ENCODE measurements at regions not wholly inside any gene's neighbourhood (a gene's known extent, or its start where the extent isn't known, plus 50 kb on each side); places are given as distances from the start of the nearest gene placed in this dataset.
"Not testable (repeated sequence)": the region's sequence is repeated elsewhere in the genome, so short reads cannot be mapped to it uniquely, and the experiment has no call there.

GRCh38 chr12:97711392-97711791, 248.8 kb downstream of the RMST start:
- Histone ChIP-seq H3K4me1 (ENCODE audit: control extremely low read depth in 1 of 4, control insufficient read depth in 4 of 4, insufficient read depth in 4 of 4, low read length in 3 of 4) (no peaks in the 10 kb centered on the region), H3K9me3 (ENCODE audit: control extremely low read depth in 1 of 5, control insufficient read depth in 4 of 5, insufficient read depth in 2 of 5, low read depth in 1 of 5, low read length in 4 of 5) (no peaks in the 10 kb centered on the region), H3K27me3 (replicated peaks in 2 of 5; ENCODE audit: control insufficient read depth in 4 of 5, insufficient read depth in 5 of 5, low read length in 4 of 5) (no peaks in the 10 kb centered on the region), H3K36me3 (ENCODE audit: control insufficient read depth in 4 of 4, insufficient read depth in 4 of 4, low read length in 3 of 4) (no peaks in the 10 kb centered on the region), H3K27ac (ENCODE audit: insufficient read depth in 1 of 2, low read depth in 1 of 2, low read length in 2 of 2, poor library complexity in 1 of 2, severe bottlenecking in 2 of 2) (no peak overlapping the region), H3K4me3 (ENCODE audit: control insufficient read depth in 1 of 7, extremely low read depth in 1 of 7, insufficient read depth in 4 of 7, low read depth in 2 of 7, low read length in 6 of 7) (no peak overlapping the region)
- POLR2A ChIA-PET, result no interaction called here
- CTCF ChIA-PET, result no interaction called here
- DNase-seq, result no peak
- WGBS (ENCODE audit: insufficient coverage), result 100% methylated on average over 1 of the region's 1 CpG

DNA sequence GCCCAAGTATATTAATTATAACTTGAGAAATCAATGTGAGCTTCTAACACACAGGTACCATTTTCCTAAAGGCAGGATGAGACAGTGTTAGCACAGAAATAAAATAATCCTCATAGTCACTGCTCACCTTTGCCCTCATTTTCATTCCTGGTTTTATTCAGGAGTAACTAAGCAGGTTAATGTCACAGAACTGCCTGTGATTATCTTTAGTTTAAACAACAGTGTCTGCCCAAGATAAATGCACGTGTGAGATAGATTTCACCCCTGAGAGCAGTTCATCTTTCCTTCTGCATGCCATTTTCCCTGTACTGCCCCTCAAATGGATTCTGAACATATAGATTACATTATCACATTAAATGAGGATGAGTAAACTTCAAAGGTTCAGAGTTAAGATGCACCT, 250.7 kb downstream of the RMST start:
- WGBS (ENCODE audit: insufficient coverage), result no CpG with 5 or more reads among the region's 1 CpG
- no peaks in the 10 kb centered on the region for H3K4me1 ChIP-seq (ENCODE audit: control extremely low read depth in 1 of 4, control insufficient read depth in 4 of 4, insufficient read depth in 4 of 4, low read length in 3 of 4)
- no peaks in the 10 kb centered on the region for H3K36me3 ChIP-seq (ENCODE audit: control insufficient read depth in 4 of 4, insufficient read depth in 4 of 4, low read length in 3 of 4)
- no peaks in the 10 kb centered on the region for H3K9me3 ChIP-seq (ENCODE audit: control extremely low read depth in 1 of 5, control insufficient read depth in 4 of 5, insufficient read depth in 2 of 5, low read depth in 1 of 5, low read length in 4 of 5)
- POLR2A ChIA-PET, result no interaction called here
- CTCF ChIA-PET, result no interaction called here
- DNase-seq, result no peak
- no peak overlapping the region for H3K27ac ChIP-seq (ENCODE audit: insufficient read depth in 1 of 2, low read depth in 1 of 2, low read length in 2 of 2, poor library complexity in 1 of 2, severe bottlenecking in 2 of 2)
- no peaks in the 10 kb centered on the region for H3K27me3 ChIP-seq (replicated peaks in 2 of 5; ENCODE audit: control insufficient read depth in 4 of 5, insufficient read depth in 5 of 5, low read length in 4 of 5)
- H3K4me3 ChIP-seq (ENCODE audit: control insufficient read depth in 1 of 7, extremely low read depth in 1 of 7, insufficient read depth in 4 of 7, low read depth in 2 of 7, low read length in 6 of 7), result no peak overlapping the region

- Histone ChIP-seq H3K36me3 (ENCODE audit: control insufficient read depth in 4 of 4, insufficient read depth in 4 of 4, low read length in 3 of 4) (no peaks in the 10 kb centered on the region), H3K27ac (ENCODE audit: insufficient read depth in 1 of 2, low read depth in 1 of 2, low read length in 2 of 2, poor library complexity in 1 of 2, severe bottlenecking in 2 of 2) (no peak overlapping the region), H3K4me1 (ENCODE audit: control extremely low read depth in 1 of 4, control insufficient read depth in 4 of 4, insufficient read depth in 4 of 4, low read length in 3 of 4) (no peaks in the 10 kb centered on the region), H3K4me3 (ENCODE audit: control insufficient read depth in 1 of 7, extremely low read depth in 1 of 7, insufficient read depth in 4 of 7, low read depth in 2 of 7, low read length in 6 of 7) (no peak overlapping the region), H3K9me3 (ENCODE audit: control extremely low read depth in 1 of 5, control insufficient read depth in 4 of 5, insufficient read depth in 2 of 5, low read depth in 1 of 5, low read length in 4 of 5) (no peaks in the 10 kb centered on the region), H3K27me3 (replicated peaks in 2 of 5; ENCODE audit: control insufficient read depth in 4 of 5, insufficient read depth in 5 of 5, low read length in 4 of 5) (no peaks in the 10 kb centered on the region)
- WGBS (ENCODE audit: insufficient coverage), result 92% methylated on average over 2 of the region's 4 CpGs
- ChIA-PET CTCF (no interaction called here), POLR2A (no interaction called here)
- no peak for DNase-seq
Observed at GRCh38 chr12:97714107-97714563, 251.5 kb downstream of the RMST start.

- Histone ChIP-seq H3K27ac (ENCODE audit: insufficient read depth in 1 of 2, low read depth in 1 of 2, low read length in 2 of 2, poor library complexity in 1 of 2, severe bottlenecking in 2 of 2) (no peak overlapping the region), H3K4me3 (ENCODE audit: control insufficient read depth in 1 of 7, extremely low read depth in 1 of 7, insufficient read depth in 4 of 7, low read depth in 2 of 7, low read length in 6 of 7) (no peak overlapping the region), H3K9me3 (ENCODE audit: control extremely low read depth in 1 of 5, control insufficient read depth in 4 of 5, insufficient read depth in 2 of 5, low read depth in 1 of 5, low read length in 4 of 5) (no peaks in the 10 kb centered on the region), H3K36me3 (ENCODE audit: control insufficient read depth in 4 of 4, insufficient read depth in 4 of 4, low read length in 3 of 4) (no peaks in the 10 kb centered on the region), H3K27me3 (replicated peaks in 2 of 5; ENCODE audit: control insufficient read depth in 4 of 5, insufficient read depth in 5 of 5, low read length in 4 of 5) (no peaks in the 10 kb centered on the region), H3K4me1 (ENCODE audit: control extremely low read depth in 1 of 4, control insufficient read depth in 4 of 4, insufficient read depth in 4 of 4, low read length in 3 of 4) (no peaks in the 10 kb centered on the region)
- 50% methylated on average over 1 of the region's 1 CpG for WGBS (ENCODE audit: insufficient coverage)
- POLR2A ChIA-PET, result no interaction called here
- no peak for DNase-seq
- CTCF ChIA-PET, result no interaction called here
Observed at GRCh38 chr12:97716356-97716755, 253.8 kb downstream of the RMST start.

GRCh38 chr12:97723801-97724200, 261.2 kb downstream of the RMST start:
- H3K36me3 ChIP-seq (ENCODE audit: control insufficient read depth in 4 of 4, insufficient read depth in 4 of 4, low read length in 3 of 4); H3K27me3 ChIP-seq (replicated peaks in 2 of 5; ENCODE audit: control insufficient read depth in 4 of 5, insufficient read depth in 5 of 5, low read length in 4 of 5); H3K9me3 ChIP-seq (ENCODE audit: control extremely low read depth in 1 of 5, control insufficient read depth in 4 of 5, insufficient read depth in 2 of 5, low read depth in 1 of 5, low read length in 4 of 5); H3K4me3 ChIP-seq (ENCODE audit: control insufficient read depth in 1 of 7, extremely low read depth in 1 of 7, insufficient read depth in 4 of 7, low read depth in 2 of 7, low read length in 6 of 7); H3K27ac ChIP-seq (ENCODE audit: insufficient read depth in 1 of 2, low read depth in 1 of 2, low read length in 2 of 2, poor library complexity in 1 of 2, severe bottlenecking in 2 of 2); POLR2A ChIA-PET; DNase-seq; CTCF ChIA-PET; H3K4me1 ChIP-seq (ENCODE audit: control extremely low read depth in 1 of 4, control insufficient read depth in 4 of 4, insufficient read depth in 4 of 4, low read length in 3 of 4): not testable (repeated sequence)
- 98% methylated on average over 17 of the region's 22 CpGs for WGBS (ENCODE audit: insufficient coverage)

DNA sequence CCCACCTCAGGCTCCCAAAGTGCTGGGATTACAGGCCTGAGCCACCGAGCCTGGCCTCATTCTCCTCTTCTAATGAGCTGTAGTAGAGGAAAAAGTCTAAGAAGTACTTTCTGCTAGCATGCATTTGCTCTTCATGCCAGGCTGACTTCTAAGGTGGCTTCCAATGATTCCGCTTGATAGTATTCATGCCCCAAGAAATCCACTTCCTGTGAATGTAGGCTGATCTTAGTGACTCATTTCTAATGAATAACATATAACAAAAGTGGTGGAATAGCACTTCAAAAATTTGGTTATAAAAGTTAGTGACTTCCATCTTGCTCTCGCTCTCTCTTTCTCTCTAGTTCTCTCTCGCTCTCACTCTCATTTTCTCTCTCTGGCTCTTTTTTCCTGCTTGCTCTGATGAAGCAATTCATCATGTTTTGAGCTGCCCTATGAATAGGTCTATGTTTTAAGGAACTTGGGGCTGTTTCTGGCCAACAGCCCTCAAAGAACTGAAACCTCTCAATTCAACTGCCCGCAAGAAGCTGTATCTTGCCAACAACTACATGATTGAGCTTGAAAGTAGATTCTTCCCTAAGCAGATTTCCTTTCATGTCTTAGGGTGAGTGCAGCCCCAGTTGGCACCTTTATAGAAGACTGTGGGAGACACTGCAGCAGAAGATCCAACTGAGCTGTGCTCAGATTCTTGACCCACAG, 282.9 kb downstream of the RMST start:
- CTCF ChIA-PET, result no interaction called here
- no peaks in the 10 kb centered on the region for H3K36me3 ChIP-seq (ENCODE audit: control insufficient read depth in 4 of 4, insufficient read depth in 4 of 4, low read length in 3 of 4)
- no peaks in the 10 kb centered on the region for H3K27me3 ChIP-seq (replicated peaks in 2 of 5; ENCODE audit: control insufficient read depth in 4 of 5, insufficient read depth in 5 of 5, low read length in 4 of 5)
- H3K9me3 ChIP-seq (ENCODE audit: control extremely low read depth in 1 of 5, control insufficient read depth in 4 of 5, insufficient read depth in 2 of 5, low read depth in 1 of 5, low read length in 4 of 5), result no peaks in the 10 kb centered on the region
- no peaks in the 10 kb centered on the region for H3K4me1 ChIP-seq (ENCODE audit: control extremely low read depth in 1 of 4, control insufficient read depth in 4 of 4, insufficient read depth in 4 of 4, low read length in 3 of 4)
- WGBS (ENCODE audit: insufficient coverage), result 75% methylated on average over 1 of the region's 5 CpGs
- H3K4me3 ChIP-seq (ENCODE audit: control insufficient read depth in 1 of 7, extremely low read depth in 1 of 7, insufficient read depth in 4 of 7, low read depth in 2 of 7, low read length in 6 of 7), result no peak overlapping the region
- POLR2A ChIA-PET, result no interaction called here
- no peak overlapping the region for H3K27ac ChIP-seq (ENCODE audit: insufficient read depth in 1 of 2, low read depth in 1 of 2, low read length in 2 of 2, poor library complexity in 1 of 2, severe bottlenecking in 2 of 2)
- DNase-seq, result no peak

DNA sequence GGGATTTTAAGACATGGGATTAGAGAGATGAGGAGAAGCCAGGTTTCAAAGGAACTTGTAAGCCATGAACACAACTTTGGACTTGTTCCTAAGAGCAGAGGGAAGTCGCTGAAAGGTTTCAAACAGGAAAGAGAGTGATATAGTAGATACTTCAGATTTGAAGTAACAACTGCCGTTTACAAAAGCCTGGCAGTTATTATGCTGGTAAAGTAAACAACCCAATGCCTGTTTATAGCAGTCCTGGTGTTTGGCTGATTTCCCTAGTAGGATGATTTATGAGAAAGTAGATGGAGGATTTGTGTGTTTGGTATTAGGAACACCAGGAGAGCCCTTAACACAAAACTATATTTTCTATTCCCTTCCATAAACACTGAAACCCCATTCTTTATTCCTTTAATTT, 285.7 kb downstream of the RMST start:
- WGBS (ENCODE audit: insufficient coverage), result 5% methylated on average over 2 of the region's 2 CpGs
- ChIA-PET CTCF (no interaction called here), POLR2A (no interaction called here)
- Histone ChIP-seq H3K36me3 (ENCODE audit: control insufficient read depth in 4 of 4, insufficient read depth in 4 of 4, low read length in 3 of 4) (no peaks in the 10 kb centered on the region), H3K9me3 (ENCODE audit: control extremely low read depth in 1 of 5, control insufficient read depth in 4 of 5, insufficient read depth in 2 of 5, low read depth in 1 of 5, low read length in 4 of 5) (no peaks in the 10 kb centered on the region), H3K4me1 (ENCODE audit: control extremely low read depth in 1 of 4, control insufficient read depth in 4 of 4, insufficient read depth in 4 of 4, low read length in 3 of 4) (no peaks in the 10 kb centered on the region), H3K27ac (ENCODE audit: insufficient read depth in 1 of 2, low read depth in 1 of 2, low read length in 2 of 2, poor library complexity in 1 of 2, severe bottlenecking in 2 of 2) (no peak overlapping the region), H3K27me3 (replicated peaks in 2 of 5; ENCODE audit: control insufficient read depth in 4 of 5, insufficient read depth in 5 of 5, low read length in 4 of 5) (no peaks in the 10 kb centered on the region), H3K4me3 (ENCODE audit: control insufficient read depth in 1 of 7, extremely low read depth in 1 of 7, insufficient read depth in 4 of 7, low read depth in 2 of 7, low read length in 6 of 7) (no peak overlapping the region)
- no peak for DNase-seq
